Keratinocyte (primary cell): ENCODE measurements at regions not wholly inside any gene's neighbourhood (a gene's known extent, or its start where the extent isn't known, plus 50 kb on each side); places are given as distances from the start of the nearest gene placed in this dataset.

Experiments
- CTCF ChIP-seq, 3 experiments: IDR thresholded peaks in 1 of 3; conservative IDR thresholded peaks in 1 of 3; optimal IDR thresholded peaks in 1 of 3; 2 replicates in 2 of 3; 3 replicates in 1 of 3; pipeline versions ENCODE3 to v1.5.1; 2011; ENCODE audit warnings: low read length in 3 of 3, mild to moderate bottlenecking in 3 of 3, moderate library complexity in 2 of 3, control low read depth in 1 of 3, inconsistent platforms in 1 of 3; ENCODE audit not compliant: insufficient read depth in 2 of 3; ENCODE audit errors: extremely low read depth in 1 of 3
- EZH2 ChIP-seq: IDR thresholded peaks from one replicate; pipeline ENCODE4 v1.6.1; 2012; ENCODE audit warnings: inconsistent platforms, mild to moderate bottlenecking, low read length, moderate library complexity

DNA sequence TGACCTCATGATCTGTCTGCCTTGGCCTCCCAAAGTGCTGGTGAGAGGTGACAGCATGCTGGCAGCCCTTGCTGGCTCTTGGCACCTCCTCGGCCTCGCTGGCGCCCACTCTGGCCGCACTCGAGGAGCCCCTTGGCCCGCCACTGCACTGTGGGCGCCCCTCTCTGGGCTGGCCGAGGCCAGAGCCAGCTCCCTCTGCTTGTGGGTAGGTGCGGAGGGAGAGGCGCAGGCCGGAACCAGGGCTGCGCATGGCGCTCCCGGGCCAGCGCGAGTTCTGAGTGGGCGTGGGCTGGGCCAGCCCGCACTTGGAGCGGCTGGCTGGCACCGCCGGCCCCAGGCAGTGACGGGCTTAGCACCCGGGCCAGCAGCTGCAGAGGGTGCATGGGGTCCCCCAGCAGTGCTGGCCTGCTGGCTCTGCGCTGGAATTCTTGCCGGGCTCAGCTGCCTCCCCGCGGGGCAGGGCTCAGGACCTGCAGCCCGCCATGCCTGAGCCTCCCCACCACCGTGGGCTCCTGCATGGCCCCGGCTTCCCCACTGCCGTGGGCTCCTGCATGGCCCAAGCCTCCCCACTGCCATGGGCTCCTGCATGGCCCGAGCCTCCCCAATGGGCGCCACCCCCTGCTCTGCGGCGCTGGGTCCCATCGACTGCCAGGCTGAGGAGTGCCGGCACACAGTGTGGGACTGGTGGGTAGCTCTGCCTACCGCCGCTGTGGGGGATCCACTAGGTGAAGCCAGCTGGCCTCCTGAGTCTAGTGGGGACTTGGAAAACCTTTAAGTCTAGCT is 76.4 kb upstream of the OSBPL11 start:
- no peak for TF ChIP-seq EZH2
- no peak for TF ChIP-seq CTCF (optimal IDR thresholded peaks at IDR 0.05 in 1 of 3, IDR thresholded peaks at IDR 0.05 in 1 of 3, conservative IDR thresholded peaks at IDR 0.05 in 1 of 3; ENCODE audit: extremely low read depth in 1 of 3, insufficient read depth in 2 of 3, low read length in 3 of 3)
